ENCODE measurements at regions not wholly inside any gene's neighbourhood (a gene's known extent, or its start where the extent isn't known, plus 50 kb on each side); places are given as distances from the start of the nearest gene placed in this dataset.
"Not testable (repeated sequence)": the region's sequence is repeated elsewhere in the genome, so short reads cannot be mapped to it uniquely, and the experiment has no call there.

DNA sequence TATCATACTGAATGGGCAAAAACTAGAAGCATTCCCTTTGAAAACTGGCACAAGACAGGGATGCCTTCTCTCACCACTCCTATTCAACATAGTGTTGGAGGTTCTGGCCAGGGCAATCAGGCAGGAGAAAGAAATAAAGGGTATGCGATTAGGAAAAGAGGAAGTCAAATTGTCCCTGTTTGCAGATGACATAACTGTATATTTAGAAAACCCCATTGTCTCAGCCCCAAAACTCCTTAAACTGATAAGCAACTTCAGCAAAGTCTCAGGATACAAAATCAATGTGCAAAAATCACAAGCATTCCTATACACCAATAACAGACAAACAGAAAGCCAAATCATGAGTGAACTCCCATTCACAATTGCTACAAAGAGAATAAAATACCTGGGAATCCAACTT is 52.5 kb upstream of the CCDC71L start:
- not testable (repeated sequence) for DNase-seq (ENCODE audit: low spot score)

DNA sequence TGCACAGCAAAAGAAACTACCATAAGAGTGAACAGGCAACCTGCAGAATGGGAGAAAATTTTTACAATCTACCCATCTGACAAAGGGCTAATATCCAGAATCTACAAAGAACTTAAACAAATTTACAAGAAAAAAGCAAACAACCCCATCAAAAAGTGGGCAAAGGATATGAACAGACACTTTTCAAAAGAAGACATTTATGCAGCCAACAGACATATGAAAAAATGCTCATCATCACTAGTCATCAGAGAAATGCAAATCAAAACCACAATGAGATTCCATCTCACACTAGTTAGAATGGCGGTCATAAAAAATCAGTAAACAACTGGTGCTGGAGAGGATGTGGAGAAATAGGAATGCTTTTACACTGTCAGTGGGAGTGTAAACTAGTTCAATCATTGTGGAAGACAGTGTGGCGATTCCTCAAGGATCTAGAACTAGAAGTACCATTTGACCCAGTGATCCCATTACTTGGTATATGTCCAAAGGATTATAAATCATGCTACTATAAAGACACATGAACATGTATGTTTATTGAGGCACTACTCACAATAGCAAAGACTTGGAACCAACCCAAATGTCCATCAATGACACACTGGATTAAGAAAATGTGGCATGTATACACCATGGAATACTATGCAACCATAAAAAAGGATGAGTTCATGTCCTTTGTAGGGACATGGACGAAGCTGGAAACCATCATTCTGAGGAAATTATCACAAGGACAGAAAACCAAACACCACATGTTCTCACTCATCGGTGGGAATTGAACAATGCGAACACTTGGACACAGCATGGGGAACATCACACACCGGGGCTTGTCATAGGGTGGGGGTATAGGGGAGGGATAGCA is 53.9 kb upstream of the CCDC71L start:
- DNase-seq (ENCODE audit: low spot score) = not testable (repeated sequence)

DNA sequence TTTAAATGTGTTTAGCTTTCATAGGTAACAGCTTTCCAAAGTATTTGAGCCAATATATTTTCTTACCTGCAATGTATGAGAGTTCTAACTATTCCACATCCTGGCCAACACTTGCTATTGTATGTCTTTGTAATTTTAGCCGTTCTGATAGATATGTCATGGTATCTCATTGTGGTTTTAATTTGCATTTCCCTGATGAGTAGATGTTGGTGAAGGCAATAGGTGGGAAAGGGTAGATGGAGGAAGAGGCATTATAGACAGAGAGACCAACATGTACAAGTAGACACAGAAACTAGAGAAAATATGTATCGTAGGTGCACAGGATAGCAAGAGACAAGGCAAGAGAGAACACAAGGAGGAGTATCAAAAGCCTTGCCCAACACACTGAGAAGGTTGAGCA is 54.8 kb upstream of the CCDC71L start:
- no peak for DNase-seq (ENCODE audit: low spot score)

DNA sequence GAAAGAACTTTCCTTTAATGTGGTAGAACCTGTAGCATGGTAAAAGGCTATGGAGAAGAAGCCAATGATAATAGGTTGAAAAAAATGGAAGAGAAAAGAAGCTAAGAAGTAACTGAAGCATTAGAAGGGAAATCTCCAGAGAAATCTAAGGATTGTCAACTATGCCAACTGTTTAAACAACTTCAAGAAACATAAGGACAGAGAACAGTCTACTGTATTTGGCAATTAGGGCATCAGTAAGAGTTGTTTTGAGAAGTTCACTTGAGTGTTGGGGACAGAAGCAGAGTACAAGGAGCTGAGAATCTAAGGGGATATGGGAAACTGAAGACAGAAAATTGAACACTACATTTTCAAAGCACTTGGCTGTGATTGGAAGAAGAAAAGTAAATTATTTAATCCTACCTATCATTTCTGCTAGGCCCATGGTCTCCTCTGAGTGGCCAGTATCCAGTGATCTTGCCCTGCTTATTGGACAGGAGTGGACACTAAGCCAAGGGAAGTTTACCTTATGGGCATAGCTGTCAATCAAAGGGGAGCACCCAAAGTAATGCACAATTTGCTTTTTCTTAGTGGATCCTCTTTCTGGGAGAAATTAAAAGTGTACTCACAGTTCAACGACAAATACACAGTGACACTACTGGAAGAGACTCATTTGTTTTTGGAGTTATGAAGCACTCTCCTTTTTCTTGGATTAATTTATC is 56.4 kb upstream of the CCDC71L start:
- DNase-seq (ENCODE audit: low spot score) = no peak

DNA sequence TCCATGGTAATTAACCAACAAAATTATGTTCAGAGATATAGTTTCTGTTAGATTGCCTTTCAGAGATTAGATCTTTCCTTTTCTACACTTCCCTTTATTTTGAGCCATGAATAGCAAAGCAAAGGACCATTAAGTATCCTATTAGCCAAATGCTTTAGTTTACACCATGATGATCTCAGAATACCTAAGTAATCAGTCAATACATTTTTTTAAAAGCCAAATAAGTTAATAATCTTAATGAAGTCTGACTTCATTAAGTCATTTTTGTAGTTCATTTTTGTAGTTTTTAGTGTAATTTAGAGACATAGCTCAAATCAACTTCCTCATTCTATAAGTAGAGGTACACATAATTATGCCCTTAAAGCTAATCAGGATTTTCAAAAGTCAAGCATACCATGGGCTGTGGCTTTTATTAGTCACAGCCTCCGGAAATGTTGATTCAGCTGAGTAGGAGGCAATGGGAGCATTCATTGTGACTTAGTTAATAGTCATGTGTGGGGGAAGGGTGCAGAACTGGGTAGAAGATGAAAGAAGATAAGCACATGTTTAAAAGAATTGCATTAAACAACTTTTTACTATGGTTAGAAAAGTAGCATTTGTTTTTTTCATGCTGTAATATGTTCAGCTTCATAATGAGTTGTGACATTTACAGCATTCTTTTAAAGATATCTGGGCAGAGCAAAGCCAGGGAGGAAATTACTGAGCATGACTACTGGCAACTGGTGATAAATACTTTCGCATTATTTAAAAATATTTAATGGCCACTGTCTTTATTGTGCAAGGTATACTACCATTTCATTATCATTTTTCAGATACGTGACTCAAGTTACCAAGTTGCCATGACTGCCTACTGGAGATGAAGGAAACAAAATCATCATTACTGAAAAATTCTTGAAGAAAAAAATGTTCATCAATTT is 57.3 kb upstream of the CCDC71L start:
- peak; percentile 83 for DNase-seq (ENCODE audit: low spot score)

DNA sequence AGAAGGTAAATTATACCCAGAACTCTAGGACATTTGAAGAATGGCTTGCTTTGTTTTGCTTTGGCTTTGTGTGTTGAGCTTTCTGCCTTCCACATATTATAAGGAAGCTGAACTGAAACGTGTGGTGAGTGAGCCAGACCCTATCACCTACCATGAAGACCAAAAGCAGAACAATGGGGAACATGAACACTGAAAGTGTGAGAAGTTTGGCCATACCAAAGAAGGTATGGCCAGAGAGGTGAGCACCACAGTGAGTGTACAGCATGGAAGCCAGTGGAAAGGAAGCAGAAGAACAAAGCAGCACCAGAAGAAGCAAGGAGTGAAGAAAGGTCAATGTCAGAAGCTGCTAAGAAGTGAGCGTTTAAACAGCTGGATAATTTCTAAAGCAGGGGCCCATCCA is 59.7 kb upstream of the CCDC71L start:
- DNase-seq (ENCODE audit: low spot score) = no peak

DNA sequence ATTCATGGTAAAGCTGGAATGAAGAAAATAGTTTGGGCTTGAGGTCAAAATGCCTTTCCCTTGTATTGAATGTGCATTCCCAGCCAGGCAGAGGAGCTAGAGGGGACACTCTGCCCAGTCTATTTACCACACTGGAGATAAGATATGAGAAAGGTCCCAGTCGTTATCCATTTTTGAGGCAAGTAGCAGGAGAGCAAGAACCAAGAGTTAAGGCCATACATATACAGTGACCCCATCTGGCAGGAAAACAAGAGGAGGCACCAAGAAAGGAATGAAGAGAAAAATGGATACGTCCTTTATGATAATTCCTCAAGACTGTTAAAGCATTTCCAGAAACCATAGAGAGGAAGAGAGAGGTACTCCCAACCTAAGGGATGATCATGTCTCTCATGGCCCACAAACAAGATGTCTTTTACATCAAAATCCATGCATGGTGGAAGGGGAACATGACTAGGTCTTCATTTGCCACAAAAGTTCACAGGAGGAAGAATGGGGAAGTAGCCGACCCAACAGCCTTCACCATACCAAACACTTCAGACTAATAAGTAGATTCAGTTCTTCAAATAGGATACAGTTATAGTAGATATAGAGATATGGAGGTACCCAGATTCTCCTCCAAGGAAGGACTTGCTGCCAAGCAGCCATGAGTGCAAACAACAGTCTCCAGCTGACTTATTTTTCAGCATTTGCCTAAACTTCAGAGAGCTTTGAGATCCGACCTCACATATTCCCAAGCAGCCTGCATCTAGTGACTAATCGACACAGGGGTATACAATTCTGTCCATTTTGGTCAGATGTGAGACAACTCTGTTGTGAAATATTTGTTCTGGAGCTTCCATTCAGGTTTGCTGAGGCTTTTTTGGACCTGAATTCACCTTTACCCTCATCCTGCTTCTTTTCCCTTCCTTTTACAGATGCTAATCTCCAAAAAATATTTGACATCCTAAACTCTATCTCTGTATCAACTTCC is 61.1 kb upstream of the CCDC71L start:
- no peak for DNase-seq (ENCODE audit: low spot score)

DNA sequence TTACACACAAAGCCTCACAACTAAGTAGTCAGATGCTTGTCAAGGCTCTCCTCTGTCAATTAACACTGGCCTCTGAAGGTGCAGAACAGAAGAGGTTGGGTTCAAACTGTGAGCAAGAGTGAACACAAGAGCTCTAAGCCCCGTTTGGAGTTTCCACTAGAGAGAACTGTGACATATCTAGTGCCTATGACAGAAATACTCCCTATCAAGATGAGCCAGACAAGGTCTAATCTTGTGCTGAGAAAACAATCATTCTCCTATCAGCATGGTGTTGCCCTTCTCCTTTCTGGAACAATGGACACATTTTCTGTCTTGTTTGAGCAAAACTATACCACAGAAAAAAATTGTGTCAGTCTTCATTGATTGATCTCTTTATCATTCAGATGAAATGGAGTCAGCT is 62.4 kb upstream of the CCDC71L start:
- DNase-seq (ENCODE audit: low spot score) = no peak

DNA sequence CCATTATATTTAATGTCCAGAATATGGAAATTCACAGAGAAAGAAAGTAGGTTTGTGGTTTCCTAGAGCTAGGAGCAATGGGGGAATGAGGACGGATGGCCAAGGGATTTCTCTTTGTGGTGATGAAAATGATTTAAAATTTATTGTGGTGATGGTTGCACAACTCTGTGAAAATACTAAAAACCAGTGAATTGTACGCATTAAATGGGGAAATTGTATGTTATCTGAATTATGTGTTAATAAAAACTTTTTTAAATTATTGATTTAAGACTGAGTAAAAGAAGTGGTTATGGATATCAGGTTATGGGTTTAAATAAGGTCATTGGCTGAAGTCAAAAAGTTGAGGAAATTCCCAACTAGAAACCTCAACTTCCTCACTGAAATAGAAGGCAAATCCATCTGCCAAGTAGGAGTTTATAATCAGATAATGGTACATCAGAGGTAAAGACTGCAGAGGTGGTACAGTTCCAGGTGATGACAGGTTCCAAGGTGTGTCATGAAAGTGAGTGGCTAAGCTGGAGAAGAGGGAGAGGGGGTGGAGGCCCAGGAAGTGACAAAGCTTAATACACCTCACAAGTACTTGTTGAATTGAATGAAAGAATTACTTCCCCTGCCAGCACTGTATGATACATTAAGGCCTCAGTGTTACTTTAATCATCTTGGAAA is 68.9 kb upstream of the CCDC71L start:
- DNase-seq (ENCODE audit: low spot score) = no peak

DNA sequence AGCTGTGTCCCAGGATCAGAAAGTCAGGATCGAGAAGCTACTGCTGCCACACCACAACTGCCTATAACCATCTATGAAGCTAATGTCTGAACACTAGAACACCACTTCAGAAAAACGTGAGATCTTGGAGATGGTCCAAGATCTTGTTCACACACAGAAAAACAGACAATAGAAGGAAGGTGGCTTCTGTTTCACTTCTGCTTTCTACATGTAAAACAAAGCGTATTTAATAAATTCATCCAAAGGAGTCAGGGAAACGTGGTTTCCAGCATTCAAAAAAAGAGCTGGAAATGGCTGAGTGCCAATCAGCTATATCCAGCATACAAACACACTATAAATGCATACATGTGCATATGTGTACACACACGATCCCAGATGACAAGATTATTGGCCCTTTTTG is 70.2 kb upstream of the CCDC71L start:
- DNase-seq (ENCODE audit: low spot score) = no peak

DNA sequence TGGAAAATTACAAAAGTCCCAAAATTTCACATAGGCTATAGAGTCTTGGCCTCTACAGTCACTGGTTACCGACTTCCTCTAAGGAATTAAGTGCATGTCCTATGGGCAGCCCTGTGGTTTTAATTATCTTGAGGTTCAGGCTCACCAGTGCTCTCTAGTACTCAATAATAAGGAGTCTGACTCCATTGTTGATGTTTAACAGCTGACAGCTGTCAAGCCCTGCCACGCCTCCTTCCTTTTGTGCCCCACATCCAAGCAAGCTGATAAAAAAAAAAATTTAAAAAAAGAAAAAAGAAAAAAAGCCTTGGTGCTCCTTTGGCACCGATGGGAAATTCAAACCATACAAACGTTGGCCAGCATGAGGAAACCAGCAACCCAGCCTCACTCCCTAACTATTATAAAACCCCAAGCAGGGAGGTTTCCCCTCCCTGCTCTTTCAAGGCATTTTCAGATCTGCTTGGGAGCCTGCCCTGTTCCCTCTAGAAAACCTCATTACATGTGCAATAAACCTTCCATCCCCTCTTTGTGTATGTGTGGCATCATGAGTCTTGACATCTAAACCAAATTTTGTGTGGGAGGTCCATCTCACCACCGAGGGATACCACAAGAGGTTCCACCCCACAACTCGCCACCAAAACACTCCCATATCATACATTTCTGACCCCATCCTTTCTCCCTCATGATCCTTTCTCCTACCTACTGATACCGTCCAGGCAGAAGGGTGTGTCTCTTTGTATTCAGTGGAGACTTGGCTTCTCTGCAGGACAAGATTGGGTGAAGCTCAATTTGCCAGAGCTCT is 70.9 kb upstream of the CCDC71L start:
- DNase-seq (ENCODE audit: low spot score) = no peak

DNA sequence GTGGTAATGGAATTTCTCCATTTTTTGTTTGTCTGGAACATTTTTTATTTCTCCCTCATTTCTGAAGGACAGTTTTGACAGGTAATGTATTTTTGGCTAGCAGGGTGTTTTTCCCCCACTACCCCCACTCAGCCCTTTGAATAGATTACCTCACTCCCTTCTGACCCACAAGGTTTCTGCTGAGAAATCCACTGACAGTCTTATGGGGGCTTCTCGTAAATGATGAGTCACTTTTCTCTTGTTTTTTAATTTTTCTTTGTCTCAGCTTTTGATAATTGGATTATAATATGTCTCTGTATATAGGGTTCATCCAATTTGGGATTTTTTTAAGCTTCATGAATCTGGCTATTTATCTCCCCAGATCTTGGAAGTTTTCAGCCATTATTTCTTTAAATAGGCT is 74.7 kb upstream of the CCDC71L start:
- no peak for DNase-seq (ENCODE audit: low spot score)

DNA sequence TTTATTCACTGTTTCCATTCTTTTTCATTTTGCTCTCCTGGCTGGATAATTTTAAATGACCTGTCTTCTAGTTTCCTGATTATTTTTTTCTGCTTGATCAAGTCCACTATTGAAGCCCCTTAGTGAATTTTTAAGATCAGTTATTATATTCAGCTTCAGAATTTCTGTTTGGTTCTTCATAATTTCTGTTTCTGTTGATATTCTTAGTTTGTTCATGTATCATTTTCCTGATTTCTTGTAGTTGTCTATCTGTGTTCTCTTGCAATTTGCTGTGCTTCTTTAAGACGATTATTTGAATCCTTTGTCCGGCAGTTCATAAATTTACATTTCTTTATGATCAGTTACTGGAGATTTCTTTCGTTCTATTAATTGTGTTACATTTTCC is 75.2 kb upstream of the CCDC71L start:
- no peak for DNase-seq (ENCODE audit: low spot score)

DNA sequence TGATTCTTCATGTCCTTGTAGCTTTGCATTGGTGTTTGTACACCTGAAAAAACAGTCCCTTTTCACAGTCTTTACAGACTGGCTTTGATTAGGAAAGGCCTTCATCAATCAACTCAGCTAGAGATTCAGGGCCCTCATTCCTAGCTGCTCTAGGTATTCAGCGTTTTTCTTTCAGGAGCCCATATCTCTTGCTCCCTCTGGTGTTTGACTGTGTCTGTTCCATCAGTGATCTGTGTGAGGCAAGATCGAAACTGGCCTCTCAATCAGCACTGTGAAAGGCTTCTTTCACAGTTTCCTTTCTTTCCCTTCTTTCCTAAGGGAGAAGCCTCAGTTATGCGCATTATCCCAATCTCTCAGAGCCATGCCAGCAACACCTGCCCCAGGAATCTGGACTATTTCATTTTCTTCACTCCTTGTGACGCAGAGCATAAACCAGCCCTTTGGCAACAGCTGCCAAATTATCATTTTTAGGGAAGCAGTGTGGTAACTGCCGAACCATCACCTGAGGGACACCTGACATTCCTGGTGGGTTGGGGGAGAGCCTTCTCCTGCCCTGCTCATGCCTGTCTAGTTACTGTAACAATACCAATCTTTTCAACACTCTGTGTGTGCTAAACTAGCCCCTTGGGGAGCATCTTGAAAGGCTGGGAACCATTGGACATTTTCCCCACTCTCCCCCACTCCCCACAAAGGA is 75.7 kb upstream of the CCDC71L start:
- DNase-seq (ENCODE audit: low spot score) = peak; percentile 78

DNA sequence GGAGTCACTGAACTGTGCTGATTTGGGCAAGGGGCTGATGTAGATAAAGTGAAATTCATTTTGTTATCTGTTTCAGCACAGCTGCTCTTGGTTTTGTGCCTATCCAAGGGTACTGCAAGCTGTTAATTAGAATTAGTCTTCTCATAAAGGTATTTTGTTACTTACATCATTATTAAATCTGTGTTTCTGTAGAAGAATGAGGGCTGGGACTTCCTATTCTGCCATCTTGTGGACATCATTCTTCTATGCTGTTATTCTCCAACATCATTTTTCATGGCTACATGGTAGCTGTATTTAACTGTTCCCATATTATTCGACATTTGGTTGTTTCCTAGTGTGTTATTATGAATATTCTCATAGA is 76.2 kb upstream of the CCDC71L start:
- DNase-seq (ENCODE audit: low spot score) = peak; percentile 26

DNA sequence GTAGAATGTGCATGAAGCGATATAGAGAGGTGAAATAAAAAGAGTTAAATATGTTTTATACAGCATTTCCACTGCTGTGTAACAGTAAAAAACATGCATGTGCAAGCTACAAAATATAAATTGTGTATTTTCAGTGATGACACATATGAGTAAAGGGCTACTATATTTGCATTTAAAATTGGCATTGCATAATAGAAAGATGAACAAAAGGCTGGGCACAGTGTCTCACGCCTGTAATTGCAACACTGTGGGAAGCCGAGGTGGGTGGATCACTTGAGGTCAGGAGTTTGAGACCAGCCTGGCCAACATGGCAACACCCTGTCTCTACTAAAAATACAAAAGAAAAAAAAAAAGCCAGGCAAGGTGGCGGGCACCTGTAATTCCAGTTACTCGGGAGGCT is 79.8 kb upstream of the CCDC71L start:
- DNase-seq (ENCODE audit: low spot score) = no peak

DNA sequence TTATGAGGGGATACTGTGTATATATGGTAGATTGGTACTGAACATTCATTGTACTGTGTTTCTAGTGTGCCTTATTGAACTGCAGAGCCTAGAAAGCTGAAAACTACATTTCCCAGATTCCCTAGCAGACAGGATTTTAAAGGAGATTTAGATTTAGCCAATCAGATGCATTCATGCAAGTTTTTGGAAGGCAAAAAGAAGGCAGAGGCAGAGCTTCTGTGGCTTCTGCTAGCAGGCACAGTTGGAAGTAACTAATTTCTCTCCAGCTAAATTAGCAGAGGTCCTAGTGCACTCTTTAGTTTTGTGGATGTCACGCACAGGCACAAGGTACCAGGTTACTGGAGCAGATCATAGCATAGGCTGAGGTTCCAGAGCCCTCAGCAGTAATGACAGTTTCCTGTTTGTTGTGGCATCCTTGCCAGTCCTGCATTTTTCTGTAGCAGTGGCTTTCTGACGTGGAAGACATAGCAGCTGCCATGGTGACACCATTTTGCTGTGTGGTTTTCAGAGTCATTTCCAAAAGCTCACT is 83.7 kb upstream of the CCDC71L start:
- no peak for DNase-seq (ENCODE audit: low spot score)

DNA sequence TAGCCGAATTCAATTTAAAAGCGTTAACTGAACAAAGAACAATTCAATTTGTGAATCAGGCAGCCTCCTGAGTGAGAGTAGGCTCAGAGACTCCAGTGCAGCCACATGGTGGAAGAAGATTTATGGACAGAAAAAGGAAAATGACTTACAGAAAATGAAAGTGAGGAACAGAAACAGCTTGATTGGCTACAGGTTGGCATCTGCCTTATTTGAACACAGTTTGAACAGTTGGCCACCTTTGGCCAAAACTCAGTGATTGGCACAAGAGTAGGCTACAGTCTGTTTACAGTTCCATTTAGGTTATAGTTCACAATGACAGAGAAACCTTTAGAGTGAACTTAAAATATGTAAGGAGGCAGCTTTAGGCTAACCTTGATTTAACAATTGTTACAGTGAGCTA is 86.3 kb upstream of the CCDC71L start:
- DNase-seq (ENCODE audit: low spot score) = not testable (repeated sequence)

DNA sequence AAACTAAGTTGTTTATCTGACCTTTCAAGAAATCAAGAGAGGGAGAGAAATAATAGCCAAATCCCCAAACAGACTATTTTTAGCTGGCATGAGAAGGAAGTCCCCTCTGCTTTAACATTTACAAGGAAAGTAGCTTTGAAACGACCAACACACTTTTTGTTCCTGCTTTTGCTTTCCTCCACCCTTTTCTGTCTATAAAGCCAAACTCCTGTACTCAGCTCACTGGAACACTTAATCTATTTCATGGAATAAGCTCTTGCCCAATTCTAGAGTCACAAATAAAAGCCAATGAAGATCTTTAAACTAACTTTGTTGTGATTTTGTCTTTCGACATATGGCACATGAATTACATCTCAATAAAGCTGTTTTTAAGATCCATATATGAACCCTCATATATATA is 86.8 kb upstream of the CCDC71L start:
- no peak for DNase-seq (ENCODE audit: low spot score)
